PC-9 (cell line): ENCODE measurements at regions not wholly inside any gene's neighbourhood (a gene's known extent, or its start where the extent isn't known, plus 50 kb on each side); places are given as distances from the start of the nearest gene placed in this dataset.

Experiments used
- BruUV-seq: library from RNA; stranded (reverse); fragments of 400-500 nt; replicated peaks from 2 replicates; lab custom pipeline; 2021; lab: Mats Ljungman, UMichigan
- CTCF ChIA-PET: fragments of 300-600 bp; sonication (Branson Sonifier 250); formaldehyde crosslinking; loops from one replicate; lab custom pipeline; 2022; ENCODE audit warnings: antibody characterized with exemption; lab: Charles Lee
- POLR2A ChIA-PET: fragments of 300-600 bp; sonication (Branson Sonifier 250); formaldehyde crosslinking; loops from one replicate; lab custom pipeline; 2022; ENCODE audit warnings: antibody characterized with exemption; ENCODE audit not compliant: unreplicated experiment; lab: Charles Lee
- DNase-seq, 2 experiments: peaks; one replicate each; pipeline versions ENCODE4 v3.0.0 to v3.0.0-alpha.2; 2015 to 2022; ENCODE audit warnings: mixed read lengths in 1 of 2
- H2AFZ ChIP-seq: fragments of 200-600 bp; sonication (generic); 2 replicates; pipeline ENCODE4 v1.8.1; 2017; ENCODE audit warnings: antibody characterized with exemption
- H3F3A ChIP-seq: fragments of 200-600 bp; sonication (generic); 2 replicates; pipeline ENCODE4 v1.8.1; 2017; ENCODE audit warnings: antibody characterized with exemption, mild to moderate bottlenecking, low read depth; ENCODE audit not compliant: insufficient read depth
- H3K27ac ChIP-seq: fragments of 200-600 bp; sonication (generic); 2 replicates; pipeline ENCODE4 v1.6.1; 2016; ENCODE audit warnings: mixed run types
- H3K27me3 ChIP-seq: fragments of 200-600 bp; sonication (generic); 2 replicates; pipeline ENCODE4 v1.6.1; 2016; ENCODE audit warnings: low read depth, mixed run types; ENCODE audit not compliant: insufficient read depth
- H3K36me3 ChIP-seq: fragments of 200-600 bp; sonication (generic); 2 replicates; pipeline ENCODE4 v1.6.1; 2016; ENCODE audit warnings: low read depth, mixed run types
- H3K4me1 ChIP-seq: fragments of 200-600 bp; sonication (generic); replicated peaks from 2 replicates; pipeline ENCODE4 v1.6.1; 2016; ENCODE audit warnings: mixed run types; ENCODE audit not compliant: insufficient read depth
- H3K4me2 ChIP-seq: fragments of 200-600 bp; sonication (generic); 2 replicates; pipeline ENCODE4 v1.6.1; 2017; ENCODE audit warnings: mixed run types
- H3K4me3 ChIP-seq: fragments of 200-600 bp; sonication (generic); 2 replicates; pipeline ENCODE4 v1.6.1; 2016; ENCODE audit warnings: mixed run types
- H3K79me2 ChIP-seq: fragments of 200-600 bp; sonication (generic); 2 replicates; pipeline ENCODE4 v1.6.1; 2017; ENCODE audit warnings: low read depth, mixed run types
- H3K9me2 ChIP-seq: fragments of 200-600 bp; sonication (generic); 2 replicates; pipeline ENCODE4 v1.8.1; 2017; ENCODE audit warnings: mild to moderate bottlenecking; ENCODE audit not compliant: insufficient read depth
- H3K9me3 ChIP-seq: fragments of 200-600 bp; sonication (generic); 2 replicates; pipeline ENCODE4 v1.8.1; 2016; ENCODE audit warnings: low read depth; ENCODE audit not compliant: insufficient read depth
- H4K20me1 ChIP-seq: fragments of 200-600 bp; sonication (generic); 2 replicates; pipeline ENCODE4 v1.8.1; 2017; ENCODE audit not compliant: insufficient read depth
- EZH2 ChIP-seq: fragments of 200-600 bp; sonication (generic); IDR thresholded peaks from 2 replicates; pipeline ENCODE4 v1.8.0; 2017; ENCODE audit warnings: antibody characterized with exemption, low read depth
- intact Hi-C: fragments of 100-400 bp; cut with micrococcal nuclease; formaldehyde crosslinking; loops from one replicate; pipeline ENCODE4 v1.10.0; 2022; ENCODE audit not compliant: unreplicated experiment
- TF ChIP-seq, protein P1 (sequence below): fragments of 200-600 bp; sonication (generic); conservative IDR thresholded peaks from 2 replicates; pipeline ENCODE4 v1.6.1; 2017; ENCODE audit warnings: mixed run types, antibody characterized with exemption, mild to moderate bottlenecking, moderate library complexity

DNA sequence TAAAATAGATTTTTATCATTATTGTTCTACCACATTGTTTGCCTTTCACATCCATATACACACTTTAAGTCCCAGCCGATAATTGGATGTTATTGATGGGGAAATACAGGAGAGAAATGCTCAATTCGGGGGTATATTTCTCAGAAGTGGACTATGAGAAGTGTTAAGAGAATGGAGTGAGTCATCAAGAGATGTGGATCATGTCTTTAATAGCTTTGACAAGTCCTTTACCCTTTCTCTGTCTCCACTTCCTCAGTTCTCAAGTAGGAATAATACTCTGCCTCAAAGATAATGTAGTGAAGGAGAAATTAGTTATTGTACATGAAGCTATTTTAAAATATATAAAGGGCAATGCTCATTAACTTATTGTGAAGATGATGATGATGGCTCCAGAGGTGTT lies 1017.6 kb upstream of the PIK3C3 start:
- intact Hi-C loops = loop anchor here (5.0 kb wide), 1 partner anchor 810 kb away; no protein-coding TSS in a partner anchor
- Histone ChIP-seq H3K79me2 (no peaks in the 10 kb centered on the region), H3F3A (no peaks in the 10 kb centered on the region), H4K20me1 (no peaks in the 10 kb centered on the region), H3K9me2 (no peaks in the 10 kb centered on the region), H3K27ac (no peak overlapping the region), H3K4me3 (no peak overlapping the region), H2AFZ (no peak overlapping the region), H3K4me1 (no peaks in the 10 kb centered on the region), H3K9me3 (no peaks in the 10 kb centered on the region), H3K36me3 (no peaks in the 10 kb centered on the region), H3K4me2 (no peak overlapping the region), H3K27me3 (no peaks in the 10 kb centered on the region)
- TF ChIP-seq, protein P1, sequence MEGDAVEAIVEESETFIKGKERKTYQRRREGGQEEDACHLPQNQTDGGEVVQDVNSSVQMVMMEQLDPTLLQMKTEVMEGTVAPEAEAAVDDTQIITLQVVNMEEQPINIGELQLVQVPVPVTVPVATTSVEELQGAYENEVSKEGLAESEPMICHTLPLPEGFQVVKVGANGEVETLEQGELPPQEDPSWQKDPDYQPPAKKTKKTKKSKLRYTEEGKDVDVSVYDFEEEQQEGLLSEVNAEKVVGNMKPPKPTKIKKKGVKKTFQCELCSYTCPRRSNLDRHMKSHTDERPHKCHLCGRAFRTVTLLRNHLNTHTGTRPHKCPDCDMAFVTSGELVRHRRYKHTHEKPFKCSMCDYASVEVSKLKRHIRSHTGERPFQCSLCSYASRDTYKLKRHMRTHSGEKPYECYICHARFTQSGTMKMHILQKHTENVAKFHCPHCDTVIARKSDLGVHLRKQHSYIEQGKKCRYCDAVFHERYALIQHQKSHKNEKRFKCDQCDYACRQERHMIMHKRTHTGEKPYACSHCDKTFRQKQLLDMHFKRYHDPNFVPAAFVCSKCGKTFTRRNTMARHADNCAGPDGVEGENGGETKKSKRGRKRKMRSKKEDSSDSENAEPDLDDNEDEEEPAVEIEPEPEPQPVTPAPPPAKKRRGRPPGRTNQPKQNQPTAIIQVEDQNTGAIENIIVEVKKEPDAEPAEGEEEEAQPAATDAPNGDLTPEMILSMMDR = no peak
- TF ChIP-seq EZH2 = no peak
- ChIA-PET POLR2A (no interaction called here), CTCF (no interaction called here)
- no peak for DNase-seq
- no TSS peak for BruUV-seq

DNA sequence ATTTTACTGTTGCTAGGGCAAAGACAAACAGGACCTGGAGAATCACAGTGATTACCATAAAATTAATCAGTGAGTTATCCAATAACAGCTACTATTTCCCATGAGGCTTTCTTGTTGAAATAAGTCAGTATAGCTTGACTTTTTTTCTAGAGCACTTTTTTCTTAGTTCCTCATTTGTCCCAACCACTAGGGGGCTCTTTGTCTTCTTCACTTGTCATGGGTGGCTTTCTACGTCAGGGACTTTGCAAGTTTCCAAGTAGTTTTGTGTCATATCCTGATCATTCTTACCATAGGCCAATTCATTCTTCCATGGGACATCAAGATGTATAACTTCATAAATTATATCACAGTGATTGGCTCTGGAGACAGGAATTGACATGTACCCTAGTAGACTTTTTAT lies 1019.6 kb upstream of the PIK3C3 start:
- Histone ChIP-seq H3K27ac (no peak overlapping the region), H3K4me1 (no peaks in the 10 kb centered on the region), H3K9me3 (no peaks in the 10 kb centered on the region), H2AFZ (no peak overlapping the region), H3K4me2 (no peak overlapping the region), H3K27me3 (no peaks in the 10 kb centered on the region), H3K4me3 (no peak overlapping the region), H3K9me2 (no peaks in the 10 kb centered on the region), H4K20me1 (no peaks in the 10 kb centered on the region), H3F3A (no peaks in the 10 kb centered on the region), H3K36me3 (no peaks in the 10 kb centered on the region), H3K79me2 (no peaks in the 10 kb centered on the region)
- no peak for DNase-seq
- POLR2A ChIA-PET = interaction anchor here (0.5 to 0.7 kb wide), 2 partner anchors 1198 to 1250 kb away, joined by 3 read pairs; no protein-coding TSS in a partner anchor
- CTCF ChIA-PET = no interaction called here
- no peak for TF ChIP-seq EZH2
- TF ChIP-seq, protein P1 = peak; percentile 54
- intact Hi-C loops = loop anchor here (5.0 kb wide), 1 partner anchor 812 kb away; no protein-coding TSS in a partner anchor
- no TSS peak for BruUV-seq

DNA sequence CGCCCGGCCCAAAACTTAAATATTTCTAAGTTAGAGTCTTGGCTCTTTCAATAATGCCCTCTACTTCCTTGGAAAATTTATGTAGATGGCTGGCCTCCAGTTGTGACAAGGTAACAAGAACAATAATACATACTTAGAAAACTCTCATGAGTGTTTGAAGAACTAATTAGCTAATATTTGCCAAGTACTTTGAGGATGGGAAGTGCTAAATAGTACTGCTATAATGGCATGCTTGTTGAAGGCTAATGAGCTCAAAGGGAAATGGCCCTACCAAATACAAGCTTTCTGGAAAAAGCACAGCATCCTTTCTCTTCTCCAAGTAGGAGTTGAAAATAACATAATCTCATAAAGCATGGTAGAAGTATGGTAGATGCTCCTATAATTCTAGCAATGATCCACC lies 1022.2 kb upstream of the PIK3C3 start:
- Histone ChIP-seq H3F3A (no peaks in the 10 kb centered on the region), H3K4me2 (no peak overlapping the region), H3K9me3 (no peaks in the 10 kb centered on the region), H3K36me3 (no peaks in the 10 kb centered on the region), H3K9me2 (no peaks in the 10 kb centered on the region), H3K4me3 (no peak overlapping the region), H3K27me3 (no peaks in the 10 kb centered on the region), H3K4me1 (no peaks in the 10 kb centered on the region), H3K79me2 (no peaks in the 10 kb centered on the region), H2AFZ (no peak overlapping the region), H4K20me1 (no peaks in the 10 kb centered on the region), H3K27ac (no peak overlapping the region)
- POLR2A ChIA-PET = no interaction called here
- BruUV-seq = no TSS peak
- intact Hi-C loops = no loop called here
- no peak for TF ChIP-seq EZH2
- TF ChIP-seq, protein P1 = no peak
- DNase-seq = no peak
- CTCF ChIA-PET = no interaction called here
